ENCODE measurements at regions not wholly inside any gene's neighbourhood (a gene's known extent, or its start where the extent isn't known, plus 50 kb on each side); places are given as distances from the start of the nearest gene placed in this dataset.

DNA sequence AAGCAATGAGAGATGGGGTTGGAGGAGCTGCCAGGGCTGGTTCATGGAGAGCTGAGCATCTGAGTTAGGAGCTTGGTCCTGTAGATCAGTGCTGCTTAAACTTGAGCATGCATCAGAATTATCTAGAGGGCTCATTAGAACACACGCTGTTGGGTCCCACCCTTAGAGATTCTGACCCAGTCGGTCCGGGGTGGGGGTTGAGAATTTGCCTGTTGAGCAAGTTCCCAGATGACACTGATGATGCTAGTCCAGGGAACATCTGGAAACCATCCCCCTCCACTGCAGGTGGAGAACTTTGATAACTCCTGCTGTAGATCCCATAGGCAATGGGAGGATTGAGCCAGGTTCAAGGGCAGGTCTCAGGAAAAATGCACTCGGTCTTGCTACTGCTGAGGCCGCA lies 158.0 kb upstream of the KLF4 start:
- TF ChIP-seq POLR2A (IDR thresholded peaks at IDR 0.05; ENCODE audit: low read length) (no peak), GATA1 (IDR thresholded peaks at IDR 0.05; ENCODE audit: low read depth, low read length) (no peak)

Data from erythroblast (primary cell).